Daoy (cell line): ENCODE measurements at regions not wholly inside any gene's neighbourhood (a gene's known extent, or its start where the extent isn't known, plus 50 kb on each side); places are given as distances from the start of the nearest gene placed in this dataset.
"Not testable (repeated sequence)": the region's sequence is repeated elsewhere in the genome, so short reads cannot be mapped to it uniquely, and the experiment has no call there.

Experiments used
- DNase-seq: peaks from one replicate; pipeline ENCODE4 v3.0.0-alpha.2; 2015; ENCODE audit warnings: low read depth

- no peak for DNase-seq
These were observed 960.3 kb upstream of the SLC39A10 start for GRCh38 chr2:194696690-194697089.

DNA sequence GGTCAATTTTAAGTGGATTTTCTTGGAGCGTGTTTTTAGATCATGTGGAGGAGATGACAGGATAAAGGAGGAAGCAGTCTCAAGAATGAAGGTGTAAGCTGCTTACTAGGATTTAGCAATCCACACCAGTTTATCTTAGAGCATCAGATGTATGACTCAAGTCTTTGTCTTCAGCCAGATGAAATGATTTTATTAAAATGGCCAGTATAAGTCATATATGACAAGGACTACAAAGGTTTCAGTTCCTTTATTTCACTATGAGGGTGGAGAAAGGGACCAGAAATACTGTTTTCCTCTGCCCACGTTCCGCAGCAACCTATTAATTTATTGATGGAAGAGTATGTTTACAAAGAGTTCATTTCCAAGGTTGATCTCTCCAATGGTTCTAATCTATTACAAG, 970.5 kb upstream of the SLC39A10 start:
- DNase-seq, result no peak

GRCh38 chr2:194674043-194674442, 983.0 kb upstream of the SLC39A10 start:
- no peak for DNase-seq

DNA sequence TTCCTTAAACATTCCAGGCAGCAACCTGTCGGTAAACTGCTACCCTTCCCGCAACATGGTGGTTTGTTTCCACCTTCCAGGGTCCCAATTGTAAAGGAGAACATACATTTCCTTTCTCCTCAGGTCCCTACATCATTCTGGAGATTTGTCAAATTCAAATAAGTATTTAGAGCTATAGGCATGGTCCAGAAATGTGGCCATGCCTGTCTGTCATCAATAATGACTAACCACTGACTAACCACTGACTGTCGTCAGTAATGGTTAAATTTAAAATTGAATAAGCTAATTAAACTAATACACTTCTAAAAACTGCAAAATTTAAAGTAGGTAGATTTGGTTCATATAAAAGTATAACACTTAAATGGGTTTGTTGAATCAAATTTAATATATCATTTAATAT, 984.0 kb upstream of the SLC39A10 start:
- no peak for DNase-seq

DNA sequence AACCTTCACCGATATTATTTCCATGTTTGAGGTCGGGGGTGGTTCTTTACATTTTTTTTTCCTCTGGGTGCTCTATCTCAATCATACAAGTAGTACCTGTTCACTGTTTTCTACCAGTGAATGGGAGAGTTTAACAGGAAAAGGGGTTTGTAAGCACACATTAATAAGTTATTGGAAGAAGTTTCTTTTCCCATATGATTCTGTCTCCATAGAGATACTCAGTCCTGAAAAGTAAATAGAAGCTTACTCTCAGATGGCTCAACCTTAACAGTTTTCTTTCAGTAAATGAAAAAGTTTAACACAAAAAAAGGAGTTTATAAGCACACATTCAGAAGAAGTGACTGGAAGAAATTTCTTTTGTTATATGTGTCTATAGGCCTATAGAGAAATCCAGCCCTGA, 995.6 kb upstream of the SLC39A10 start:
- DNase-seq, result no peak

GRCh38 chr2:194639057-194639456, 1018.0 kb upstream of the SLC39A10 start:
- not testable (repeated sequence) for DNase-seq

GRCh38 chr2:194621945-194622344, 1035.1 kb upstream of the SLC39A10 start:
- DNase-seq, result no peak

DNA sequence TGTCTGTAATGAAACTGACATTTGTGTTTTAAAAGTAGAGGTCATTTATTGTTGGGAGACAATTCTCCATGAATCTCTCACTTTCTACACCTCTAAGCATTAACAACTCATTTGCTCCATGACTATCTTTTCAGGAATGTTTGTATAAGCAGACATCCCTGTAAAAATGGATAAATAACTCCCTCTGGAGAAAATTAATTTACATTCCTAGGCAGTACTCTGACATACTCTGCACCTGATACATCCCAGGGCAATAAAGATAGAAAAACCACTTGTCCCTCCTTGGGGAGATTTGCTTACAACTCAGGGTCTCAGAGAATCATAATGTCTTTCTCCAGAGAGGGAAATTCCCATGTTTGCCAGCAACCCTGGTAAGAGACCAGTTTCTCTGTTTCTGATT, 1037.7 kb upstream of the SLC39A10 start:
- no peak for DNase-seq

DNA sequence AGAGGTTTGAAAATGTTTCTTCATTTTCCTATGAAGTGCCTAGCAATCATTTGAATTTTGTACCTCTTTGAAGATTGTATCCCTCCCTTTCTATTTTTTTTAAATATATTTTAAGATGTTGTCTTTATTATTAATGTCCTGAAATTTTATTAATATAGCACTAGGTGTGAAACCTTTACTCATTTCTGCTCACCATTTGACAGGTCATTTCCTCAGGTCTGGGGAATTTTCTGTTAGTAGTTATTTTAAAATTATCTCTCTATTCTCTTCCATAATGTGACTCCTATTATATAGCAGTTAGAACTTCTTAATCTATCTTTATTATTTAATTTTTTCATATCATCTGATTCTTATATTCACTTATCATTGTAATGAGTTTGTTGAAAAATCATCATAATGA, 1038.6 kb upstream of the SLC39A10 start:
- DNase-seq, result no peak

DNA sequence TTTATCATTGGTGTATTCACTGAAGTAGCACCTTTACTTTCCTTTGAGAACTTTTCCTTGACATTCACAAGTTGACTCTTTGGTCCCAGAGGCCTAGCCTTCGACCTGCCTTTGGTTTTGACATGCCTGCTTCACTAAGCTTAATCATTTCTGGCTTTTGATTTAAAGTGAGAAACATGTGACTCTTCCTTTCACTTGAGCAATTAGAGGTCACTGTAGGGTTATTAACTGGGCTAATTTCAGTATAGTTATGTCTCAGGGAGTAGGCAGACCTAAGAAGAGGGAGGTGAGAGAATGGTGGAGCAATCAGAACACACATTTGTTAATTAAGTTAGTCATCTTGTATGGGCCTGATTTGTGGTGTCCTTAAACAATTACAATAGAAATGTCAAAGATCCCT, 1040.7 kb upstream of the SLC39A10 start:
- DNase-seq, result no peak

DNA sequence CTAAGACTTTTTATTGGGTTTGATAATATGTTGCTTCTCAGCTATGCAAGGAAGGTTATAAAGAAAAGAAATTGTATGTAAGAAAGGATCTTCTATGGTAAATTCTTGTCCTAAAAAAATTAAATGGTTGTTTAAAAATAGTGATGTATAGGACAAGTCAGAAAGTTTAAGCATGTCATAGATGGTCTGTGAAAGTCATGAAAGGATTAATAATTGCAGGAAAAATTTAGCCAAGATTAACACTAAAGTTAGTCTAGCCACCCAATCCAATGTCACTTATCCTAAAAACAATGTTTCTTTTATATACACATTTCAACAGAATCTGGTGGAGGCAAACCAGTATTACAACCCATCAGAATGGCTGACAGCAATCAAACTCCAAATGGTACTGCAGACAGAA, 1046.7 kb upstream of the SLC39A10 start:
- no peak for DNase-seq

- no peak for DNase-seq
These were observed 1053.6 kb upstream of the SLC39A10 start for GRCh38 chr2:194603429-194603828.

- no peak for DNase-seq
These were observed 1054.3 kb upstream of the SLC39A10 start for GRCh38 chr2:194602750-194603149.

DNA sequence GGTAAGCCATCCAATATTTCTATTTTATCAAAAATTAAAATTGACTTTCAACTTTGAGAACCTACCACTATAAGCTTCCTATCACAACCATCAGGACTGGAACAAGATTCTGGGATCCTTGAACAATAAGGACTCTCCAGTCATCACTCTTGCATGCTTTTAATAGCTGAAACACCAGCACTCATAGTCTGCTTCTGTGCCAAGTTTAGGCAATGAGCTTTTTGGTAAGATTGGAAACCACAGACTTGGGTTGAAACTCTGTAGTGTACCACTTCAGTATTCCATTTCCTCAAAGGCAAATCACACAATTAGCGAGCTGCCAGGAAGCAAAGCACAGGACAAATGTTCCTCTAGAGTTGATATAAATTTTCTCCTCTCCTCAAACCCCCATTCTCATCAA, 1065.8 kb upstream of the SLC39A10 start:
- DNase-seq, result no peak

- DNase-seq, result no peak
These were observed 1069.2 kb upstream of the SLC39A10 start for GRCh38 chr2:194587739-194588270.

GRCh38 chr2:194567661-194568017, 1089.4 kb upstream of the SLC39A10 start:
- DNase-seq, result no peak

DNA sequence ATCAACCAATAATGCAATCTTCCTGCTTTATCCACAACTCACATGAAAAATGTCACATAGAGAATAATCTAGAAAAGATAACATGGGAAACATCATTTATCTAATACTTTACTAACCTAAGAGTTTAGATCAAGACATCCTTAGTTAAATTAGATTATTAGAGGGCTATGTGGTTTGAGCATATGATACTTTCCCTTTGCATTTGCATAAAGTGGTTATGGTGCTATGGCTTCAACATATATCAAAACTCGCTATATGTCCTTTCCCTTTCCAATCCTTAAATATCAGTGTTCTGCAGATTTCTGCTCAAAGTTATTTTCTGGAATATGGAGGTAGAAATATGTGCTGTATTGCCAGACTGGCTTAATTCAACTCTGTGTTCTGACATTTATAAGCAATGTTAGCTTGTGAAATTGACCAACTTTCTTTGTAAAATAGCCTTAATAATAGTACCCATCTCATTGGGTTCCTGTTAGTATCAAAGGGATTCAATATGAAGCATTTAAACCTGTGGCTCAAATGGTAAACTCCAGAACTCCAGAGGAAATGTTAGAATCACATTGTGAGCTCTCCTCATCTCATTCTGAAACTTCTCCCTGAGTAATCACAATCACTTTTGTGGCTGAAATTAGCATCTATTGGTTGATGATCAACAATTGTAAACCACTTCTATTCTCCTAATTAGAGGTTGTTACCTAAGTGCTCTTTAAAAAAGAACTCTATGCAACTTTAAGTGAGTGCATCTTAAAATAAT, 1089.9 kb upstream of the SLC39A10 start:
- no peak for DNase-seq

DNA sequence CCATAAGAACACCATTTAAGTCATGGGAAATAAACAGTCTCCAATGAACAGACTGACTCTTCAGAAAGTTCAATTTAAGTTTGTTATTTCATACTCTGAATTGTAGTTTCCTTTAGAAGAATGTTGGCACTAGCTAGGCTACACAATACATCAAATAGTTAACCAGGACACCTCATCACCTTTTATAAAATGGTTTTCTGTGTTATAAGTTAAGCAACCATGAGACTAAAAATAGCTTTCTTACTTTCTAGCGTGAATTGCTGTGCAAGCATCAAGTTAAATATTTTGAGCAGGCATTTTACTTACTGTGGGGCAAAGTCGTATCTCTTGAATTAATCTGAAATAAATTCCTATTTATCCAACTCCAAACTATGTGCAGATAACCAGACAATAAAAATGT, 1092.6 kb upstream of the SLC39A10 start:
- DNase-seq, result no peak

- no peak for DNase-seq
These were observed 1094.7 kb upstream of the SLC39A10 start for GRCh38 chr2:194562329-194562728.

DNA sequence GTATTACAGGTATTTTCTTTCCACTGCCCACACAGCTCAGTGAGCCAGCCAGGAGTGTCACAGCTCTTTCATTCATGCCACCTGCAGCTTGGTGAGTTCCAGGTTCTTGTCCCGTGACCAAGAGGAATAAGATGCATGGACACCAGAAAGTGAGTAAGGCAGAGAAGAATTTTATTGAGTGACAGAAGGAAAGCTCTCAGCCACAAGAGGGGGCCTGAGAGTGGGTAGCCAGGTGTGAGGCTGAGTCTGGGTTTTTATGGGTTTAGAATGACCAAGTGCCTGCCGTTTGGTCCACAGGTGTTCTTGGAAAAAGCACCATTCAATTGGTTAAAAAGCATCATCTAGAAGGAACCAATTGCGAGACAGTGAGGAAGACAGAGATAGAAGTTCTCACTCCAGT, 1097.1 kb upstream of the SLC39A10 start:
- no peak for DNase-seq

- no peak for DNase-seq
These were observed 1097.5 kb upstream of the SLC39A10 start for GRCh38 chr2:194559523-194559922.

GRCh38 chr2:194557993-194558392, 1099.0 kb upstream of the SLC39A10 start:
- no peak for DNase-seq

DNA sequence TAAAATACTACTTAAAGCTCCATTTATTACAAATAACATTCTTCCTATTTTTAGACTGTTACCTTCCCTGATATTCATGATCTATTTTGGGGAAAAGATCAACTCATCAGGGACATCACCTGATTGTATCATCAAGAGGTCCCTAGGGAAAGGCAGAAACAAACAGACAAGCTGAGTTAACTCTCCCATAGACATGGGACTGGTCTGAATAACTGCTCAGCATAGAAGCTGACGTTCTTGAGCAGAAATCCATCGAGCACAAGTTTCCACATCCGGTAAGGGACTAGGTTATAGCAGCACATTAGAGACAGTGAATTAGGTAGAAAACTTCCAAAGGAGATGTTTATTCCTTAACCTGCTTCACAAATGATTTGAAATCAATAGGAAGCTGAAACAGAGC, 1100.4 kb upstream of the SLC39A10 start:
- DNase-seq, result no peak

- no peak for DNase-seq
These were observed 1103.0 kb upstream of the SLC39A10 start for GRCh38 chr2:194553980-194554379.
